H1 (cell line): ENCODE measurements at regions not wholly inside any gene's neighbourhood (a gene's known extent, or its start where the extent isn't known, plus 50 kb on each side); places are given as distances from the start of the nearest gene placed in this dataset.

Experiments used
- BCL11A ChIP-seq, 2 experiments: IDR thresholded peaks; one replicate each; pipeline ENCODE4 v1.6.1; 2011; ENCODE audit warnings: low read depth in 2 of 2, low read length in 2 of 2, mild to moderate bottlenecking in 2 of 2
- CHD7 ChIP-seq: fragments of 300-600 bp; sonication (generic); IDR thresholded peaks from 2 replicates; pipeline ENCODE4 v1.7.1; 2012; ENCODE audit warnings: low read length, moderate library complexity, mild to moderate bottlenecking, inconsistent platforms; ENCODE audit not compliant: insufficient replicate concordance
- MAFK ChIP-seq: IDR thresholded peaks from 2 replicates; pipeline ENCODE4 v1.6.1; 2012; ENCODE audit warnings: low read depth, mild to moderate bottlenecking, improper control_type of control experiment, low read length
- TBP ChIP-seq: IDR thresholded peaks from 2 replicates; pipeline ENCODE4 v1.6.1; 2011; ENCODE audit warnings: low read depth, low read length, improper control_type of control experiment

GRCh38 chr11:120044011-120044675 lies 93.8 kb downstream of the TRIM29 start (continued):
- TF ChIP-seq CHD7, result no peak
- no peak for TF ChIP-seq MAFK
- TF ChIP-seq TBP, result no peak
- no peak for TF ChIP-seq BCL11A (IDR thresholded peaks at IDR 0.05; ENCODE audit: low read depth in 2 of 2, low read length in 2 of 2)
- TF ChIP-seq, all 59 proteins: peak for 0
